Panc1 (cell line): ENCODE measurements at regions not wholly inside any gene's neighbourhood (a gene's known extent, or its start where the extent isn't known, plus 50 kb on each side); places are given as distances from the start of the nearest gene placed in this dataset.
"Not testable (repeated sequence)": the region's sequence is repeated elsewhere in the genome, so short reads cannot be mapped to it uniquely, and the experiment has no call there.

Source experiments
- ATAC-seq: fragments of 200-7000 bp; cut with Tn5 transposase; 2 replicates; pipeline ENCODE4 v1.9.1; 2020; ENCODE audit warnings: mild to moderate bottlenecking, moderate library complexity
- BruUV-seq: library from RNA; stranded (reverse); fragments of 400-500 nt; replicated peaks from 2 replicates; lab custom pipeline; 2021; lab: Mats Ljungman, UMichigan
- CTCF ChIA-PET: fragments of 300-600 bp; sonication (Branson Sonifier 250); formaldehyde crosslinking; loops from one replicate; lab custom pipeline; 2022; ENCODE audit warnings: antibody characterized with exemption; lab: Charles Lee
- POLR2A ChIA-PET: fragments of 300-600 bp; sonication (Branson Sonifier 250); formaldehyde crosslinking; loops from one replicate; lab custom pipeline; 2022; ENCODE audit warnings: antibody characterized with exemption; lab: Charles Lee
- DNase-seq: peaks from one replicate; pipeline ENCODE4 v3.0.0-alpha.2; 2010; ENCODE audit warnings: low read depth, low spot score
- H3K27ac ChIP-seq: 2 replicates; pipeline ENCODE4 v1.5.1; 2011; ENCODE audit warnings: mild to moderate bottlenecking, low read length, inconsistent platforms
- H3K27me3 ChIP-seq: fragments of 200-500 bp; sonication (Bioruptor generic); 2 replicates; pipeline ENCODE4 v1.6.0; 2014; ENCODE audit warnings: low read length, inconsistent platforms; ENCODE audit not compliant: control insufficient read depth, insufficient read depth
- H3K36me3 ChIP-seq: fragments of 200-500 bp; sonication (Bioruptor generic); 2 replicates; pipeline ENCODE4 v1.5.1; 2014; ENCODE audit warnings: inconsistent platforms, mild to moderate bottlenecking, low read length, moderate library complexity; ENCODE audit not compliant: control insufficient read depth, insufficient read depth
- H3K4me1 ChIP-seq: 2 replicates; pipeline ENCODE4 v1.5.1; 2011; ENCODE audit warnings: inconsistent platforms, mild to moderate bottlenecking, low read length, moderate library complexity; ENCODE audit not compliant: control insufficient read depth, insufficient read depth
- H3K4me3 ChIP-seq, 2 experiments: 2 replicates each; pipeline ENCODE4 v1.5.1; 2011 to 2012; ENCODE audit warnings: low read depth in 2 of 2, low read length in 2 of 2, mild to moderate bottlenecking in 2 of 2, inconsistent platforms in 1 of 2, moderate library complexity in 1 of 2
- H3K9me3 ChIP-seq: fragments of 200-500 bp; sonication (Bioruptor generic); 2 replicates; pipeline ENCODE4 v1.5.1; 2014; ENCODE audit warnings: low read depth, mild to moderate bottlenecking, inconsistent platforms, low read length, moderate library complexity; ENCODE audit not compliant: control insufficient read depth, insufficient read depth
- POLR2AphosphoS5 ChIP-seq: IDR thresholded peaks from 2 replicates; pipeline ENCODE4 v1.6.1; 2012; ENCODE audit warnings: mild to moderate bottlenecking, low read depth, low read length, moderate library complexity
- SIN3A ChIP-seq: IDR thresholded peaks from 2 replicates; pipeline ENCODE4 v1.6.1; 2012; ENCODE audit warnings: low read depth, mild to moderate bottlenecking, low read length, moderate library complexity, borderline replicate concordance; ENCODE audit not compliant: insufficient read depth
- TCF7L2 ChIP-seq: IDR thresholded peaks from 2 replicates; pipeline ENCODE4 v1.6.1; 2011; ENCODE audit warnings: mild to moderate bottlenecking, low read depth, low read length, inconsistent platforms
- in situ Hi-C: cut with HindIII; loops from 2 replicates; pipeline ENCODE4 v1.10.0; 2016; ENCODE audit warnings: low sequenced_read_pairs, low pct_unique_long_range_greater_than_20kb
- intact Hi-C: fragments of 100-400 bp; cut with micrococcal nuclease; formaldehyde crosslinking; loops from one replicate; pipeline ENCODE4 v1.10.0; 2022; ENCODE audit not compliant: unreplicated experiment
- TF ChIP-seq, protein P1 (sequence below), 2 experiments: IDR thresholded peaks; 2 replicates each; pipeline ENCODE4 v1.6.1; 2011 to 2012; ENCODE audit warnings: low read depth in 2 of 2, control low read depth in 1 of 2, low read length in 1 of 2, mild to moderate bottlenecking in 1 of 2, moderate library complexity in 1 of 2; ENCODE audit not compliant: insufficient read depth in 1 of 2
- TF ChIP-seq, protein P2 (sequence below): fragments of 450-650 bp; IDR thresholded peaks from 2 replicates; pipeline ENCODE4 v1.5.1; 2017; ENCODE audit warnings: mild to moderate bottlenecking

- no peak overlapping the region for H3K27ac ChIP-seq
- intact Hi-C loops (no loop called here), in situ Hi-C loops (no loop called here)
- H3K36me3 ChIP-seq, result no peaks in the 10 kb centered on the region
- H3K9me3 ChIP-seq, result no peaks in the 10 kb centered on the region
- ATAC-seq (no peak), DNase-seq (no peak)
- ChIA-PET POLR2A (no interaction called here), CTCF (no interaction called here)
- no peaks in the 10 kb centered on the region for H3K4me1 ChIP-seq
- TF ChIP-seq POLR2AphosphoS5, result no peak
- TF ChIP-seq, protein P1, sequence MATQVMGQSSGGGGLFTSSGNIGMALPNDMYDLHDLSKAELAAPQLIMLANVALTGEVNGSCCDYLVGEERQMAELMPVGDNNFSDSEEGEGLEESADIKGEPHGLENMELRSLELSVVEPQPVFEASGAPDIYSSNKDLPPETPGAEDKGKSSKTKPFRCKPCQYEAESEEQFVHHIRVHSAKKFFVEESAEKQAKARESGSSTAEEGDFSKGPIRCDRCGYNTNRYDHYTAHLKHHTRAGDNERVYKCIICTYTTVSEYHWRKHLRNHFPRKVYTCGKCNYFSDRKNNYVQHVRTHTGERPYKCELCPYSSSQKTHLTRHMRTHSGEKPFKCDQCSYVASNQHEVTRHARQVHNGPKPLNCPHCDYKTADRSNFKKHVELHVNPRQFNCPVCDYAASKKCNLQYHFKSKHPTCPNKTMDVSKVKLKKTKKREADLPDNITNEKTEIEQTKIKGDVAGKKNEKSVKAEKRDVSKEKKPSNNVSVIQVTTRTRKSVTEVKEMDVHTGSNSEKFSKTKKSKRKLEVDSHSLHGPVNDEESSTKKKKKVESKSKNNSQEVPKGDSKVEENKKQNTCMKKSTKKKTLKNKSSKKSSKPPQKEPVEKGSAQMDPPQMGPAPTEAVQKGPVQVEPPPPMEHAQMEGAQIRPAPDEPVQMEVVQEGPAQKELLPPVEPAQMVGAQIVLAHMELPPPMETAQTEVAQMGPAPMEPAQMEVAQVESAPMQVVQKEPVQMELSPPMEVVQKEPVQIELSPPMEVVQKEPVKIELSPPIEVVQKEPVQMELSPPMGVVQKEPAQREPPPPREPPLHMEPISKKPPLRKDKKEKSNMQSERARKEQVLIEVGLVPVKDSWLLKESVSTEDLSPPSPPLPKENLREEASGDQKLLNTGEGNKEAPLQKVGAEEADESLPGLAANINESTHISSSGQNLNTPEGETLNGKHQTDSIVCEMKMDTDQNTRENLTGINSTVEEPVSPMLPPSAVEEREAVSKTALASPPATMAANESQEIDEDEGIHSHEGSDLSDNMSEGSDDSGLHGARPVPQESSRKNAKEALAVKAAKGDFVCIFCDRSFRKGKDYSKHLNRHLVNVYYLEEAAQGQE (IDR thresholded peaks at IDR 0.05; ENCODE audit: insufficient read depth in 1 of 2, low read depth in 2 of 2, low read length in 1 of 2), result no peak
- TF ChIP-seq, protein P2, sequence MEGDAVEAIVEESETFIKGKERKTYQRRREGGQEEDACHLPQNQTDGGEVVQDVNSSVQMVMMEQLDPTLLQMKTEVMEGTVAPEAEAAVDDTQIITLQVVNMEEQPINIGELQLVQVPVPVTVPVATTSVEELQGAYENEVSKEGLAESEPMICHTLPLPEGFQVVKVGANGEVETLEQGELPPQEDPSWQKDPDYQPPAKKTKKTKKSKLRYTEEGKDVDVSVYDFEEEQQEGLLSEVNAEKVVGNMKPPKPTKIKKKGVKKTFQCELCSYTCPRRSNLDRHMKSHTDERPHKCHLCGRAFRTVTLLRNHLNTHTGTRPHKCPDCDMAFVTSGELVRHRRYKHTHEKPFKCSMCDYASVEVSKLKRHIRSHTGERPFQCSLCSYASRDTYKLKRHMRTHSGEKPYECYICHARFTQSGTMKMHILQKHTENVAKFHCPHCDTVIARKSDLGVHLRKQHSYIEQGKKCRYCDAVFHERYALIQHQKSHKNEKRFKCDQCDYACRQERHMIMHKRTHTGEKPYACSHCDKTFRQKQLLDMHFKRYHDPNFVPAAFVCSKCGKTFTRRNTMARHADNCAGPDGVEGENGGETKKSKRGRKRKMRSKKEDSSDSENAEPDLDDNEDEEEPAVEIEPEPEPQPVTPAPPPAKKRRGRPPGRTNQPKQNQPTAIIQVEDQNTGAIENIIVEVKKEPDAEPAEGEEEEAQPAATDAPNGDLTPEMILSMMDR, result no peak
- TF ChIP-seq TCF7L2, result no peak
- no peak for TF ChIP-seq SIN3A
- no peaks in the 10 kb centered on the region for H3K27me3 ChIP-seq
- no peak overlapping the region for H3K4me3 ChIP-seq
- no TSS peak for BruUV-seq
Measured at GRCh38 chr14:34275078-34275477, 187.0 kb downstream of the SPTSSA start.

GRCh38 chr14:34273716-34274115, 188.3 kb downstream of the SPTSSA start:
- CTCF ChIA-PET, H3K27me3 ChIP-seq: not testable (repeated sequence)

DNA sequence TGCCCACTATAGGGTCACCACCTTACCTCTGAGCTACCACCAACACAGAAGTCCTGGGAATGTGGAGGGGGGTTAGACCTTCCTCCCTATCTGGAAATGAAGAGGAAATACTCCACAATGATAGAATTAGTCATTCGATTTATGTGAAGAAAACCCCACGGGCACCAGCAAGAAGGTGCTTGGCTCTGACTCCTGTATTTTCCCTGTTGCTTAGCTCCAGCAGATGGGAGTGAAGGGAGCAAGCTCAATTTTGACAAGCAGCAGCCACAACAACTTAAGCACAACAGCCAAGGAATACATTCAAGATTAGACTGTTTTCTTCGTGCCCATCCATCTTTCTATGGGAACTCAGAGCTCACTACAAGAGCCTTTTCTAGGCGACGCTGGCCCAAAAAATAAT, 191.7 kb downstream of the SPTSSA start:
- intact Hi-C loops (no loop called here), in situ Hi-C loops (no loop called here)
- Histone ChIP-seq H3K4me1 (no peaks in the 10 kb centered on the region), H3K27me3 (no peaks in the 10 kb centered on the region; the same call in 1 of the 2 replicates), H3K4me3 (no peak overlapping the region), H3K36me3 (no peaks in the 10 kb centered on the region), H3K27ac (no peak overlapping the region), H3K9me3 (no peaks in the 10 kb centered on the region)
- TF ChIP-seq TCF7L2, result no peak
- no peak for TF ChIP-seq SIN3A
- TF ChIP-seq POLR2AphosphoS5, result no peak
- TF ChIP-seq, protein P1 (IDR thresholded peaks at IDR 0.05; ENCODE audit: insufficient read depth in 1 of 2, low read depth in 2 of 2, low read length in 1 of 2), result no peak
- TF ChIP-seq, protein P2, result no peak
- no TSS peak for BruUV-seq
- ATAC-seq (no peak), DNase-seq (no peak)
- ChIA-PET POLR2A (no interaction called here), CTCF (no interaction called here)

More at GRCh38 chr14:34273716-34274115, 188.3 kb downstream of the SPTSSA start:
- in situ Hi-C loops, ATAC-seq, BruUV-seq, H3K4me1 ChIP-seq, H3K27ac ChIP-seq, intact Hi-C loops, DNase-seq, POLR2A ChIA-PET, H3K4me3 ChIP-seq, H3K36me3 ChIP-seq, H3K9me3 ChIP-seq: not testable (repeated sequence)
